ENCODE measurements at regions not wholly inside any gene's neighbourhood (a gene's known extent, or its start where the extent isn't known, plus 50 kb on each side); places are given as distances from the start of the nearest gene placed in this dataset.
A peak's percentile ranks its signal among the peaks of the same experiment; 100 is the strongest.

DNA sequence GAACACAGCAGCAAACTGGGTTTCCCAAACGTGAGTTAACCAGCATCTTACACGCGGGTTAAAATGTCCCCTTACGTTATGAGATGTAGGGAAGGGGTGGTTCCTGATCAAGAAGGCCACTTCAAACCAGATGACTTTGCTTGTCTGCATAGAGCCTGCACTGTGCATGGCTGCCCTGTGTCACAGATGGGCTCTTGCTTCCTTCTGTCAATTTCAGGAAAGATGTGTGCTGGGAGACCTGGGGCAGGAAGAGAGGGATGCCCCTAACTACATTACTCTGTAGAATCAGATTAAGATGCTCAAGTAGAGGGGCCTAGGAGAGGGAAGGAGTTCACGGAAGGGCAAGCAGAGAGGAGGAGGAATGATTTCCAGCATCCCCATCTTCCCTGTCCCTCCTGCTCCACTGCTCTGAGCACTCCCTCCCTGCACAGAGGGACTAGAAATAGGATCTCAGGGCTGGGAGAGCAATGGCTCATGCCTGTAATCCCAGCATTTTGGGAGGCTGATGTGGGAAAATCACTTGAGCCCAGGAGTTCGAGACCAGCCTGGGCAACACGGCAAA, 63.5 kb upstream of the ZMYND8 start:
- Histone ChIP-seq H2AFZ (peak overlapping the region; percentile 80), H3K4me1 (ENCODE audit: insufficient read depth) (peaks cover 10% of the 10 kb centered on the region; the same call in 1 of the 2 replicates), H4K20me1 (replicated peaks; ENCODE audit: insufficient read depth) (no peaks in the 10 kb centered on the region), H3K27ac (ENCODE audit: low read depth) (no peak overlapping the region), H3K36me3 (ENCODE audit: insufficient read depth) (no peaks in the 10 kb centered on the region), H3K9me2 (ENCODE audit: insufficient read depth) (no peaks in the 10 kb centered on the region), H3K4me2 (no peak overlapping the region), H3K27me3 (ENCODE audit: insufficient read depth) (no peaks in the 10 kb centered on the region), H3F3A (replicated peaks; ENCODE audit: low read depth) (0 out of 2 replicates have a peak, but pooled peaks cover 4% of the 10 kb centered on the region), H3K4me3 (no peak overlapping the region), H3K79me2 (replicated peaks; ENCODE audit: insufficient read depth) (no peaks in the 10 kb centered on the region)
- H3K9me3 Mint-ChIP-seq = no peaks in the 10 kb centered on the region
- TF ChIP-seq CTCF (conservative IDR thresholded peaks at IDR 0.05; ENCODE audit: low read depth in 2 of 2) = no peak
- TF ChIP-seq, protein P1, sequence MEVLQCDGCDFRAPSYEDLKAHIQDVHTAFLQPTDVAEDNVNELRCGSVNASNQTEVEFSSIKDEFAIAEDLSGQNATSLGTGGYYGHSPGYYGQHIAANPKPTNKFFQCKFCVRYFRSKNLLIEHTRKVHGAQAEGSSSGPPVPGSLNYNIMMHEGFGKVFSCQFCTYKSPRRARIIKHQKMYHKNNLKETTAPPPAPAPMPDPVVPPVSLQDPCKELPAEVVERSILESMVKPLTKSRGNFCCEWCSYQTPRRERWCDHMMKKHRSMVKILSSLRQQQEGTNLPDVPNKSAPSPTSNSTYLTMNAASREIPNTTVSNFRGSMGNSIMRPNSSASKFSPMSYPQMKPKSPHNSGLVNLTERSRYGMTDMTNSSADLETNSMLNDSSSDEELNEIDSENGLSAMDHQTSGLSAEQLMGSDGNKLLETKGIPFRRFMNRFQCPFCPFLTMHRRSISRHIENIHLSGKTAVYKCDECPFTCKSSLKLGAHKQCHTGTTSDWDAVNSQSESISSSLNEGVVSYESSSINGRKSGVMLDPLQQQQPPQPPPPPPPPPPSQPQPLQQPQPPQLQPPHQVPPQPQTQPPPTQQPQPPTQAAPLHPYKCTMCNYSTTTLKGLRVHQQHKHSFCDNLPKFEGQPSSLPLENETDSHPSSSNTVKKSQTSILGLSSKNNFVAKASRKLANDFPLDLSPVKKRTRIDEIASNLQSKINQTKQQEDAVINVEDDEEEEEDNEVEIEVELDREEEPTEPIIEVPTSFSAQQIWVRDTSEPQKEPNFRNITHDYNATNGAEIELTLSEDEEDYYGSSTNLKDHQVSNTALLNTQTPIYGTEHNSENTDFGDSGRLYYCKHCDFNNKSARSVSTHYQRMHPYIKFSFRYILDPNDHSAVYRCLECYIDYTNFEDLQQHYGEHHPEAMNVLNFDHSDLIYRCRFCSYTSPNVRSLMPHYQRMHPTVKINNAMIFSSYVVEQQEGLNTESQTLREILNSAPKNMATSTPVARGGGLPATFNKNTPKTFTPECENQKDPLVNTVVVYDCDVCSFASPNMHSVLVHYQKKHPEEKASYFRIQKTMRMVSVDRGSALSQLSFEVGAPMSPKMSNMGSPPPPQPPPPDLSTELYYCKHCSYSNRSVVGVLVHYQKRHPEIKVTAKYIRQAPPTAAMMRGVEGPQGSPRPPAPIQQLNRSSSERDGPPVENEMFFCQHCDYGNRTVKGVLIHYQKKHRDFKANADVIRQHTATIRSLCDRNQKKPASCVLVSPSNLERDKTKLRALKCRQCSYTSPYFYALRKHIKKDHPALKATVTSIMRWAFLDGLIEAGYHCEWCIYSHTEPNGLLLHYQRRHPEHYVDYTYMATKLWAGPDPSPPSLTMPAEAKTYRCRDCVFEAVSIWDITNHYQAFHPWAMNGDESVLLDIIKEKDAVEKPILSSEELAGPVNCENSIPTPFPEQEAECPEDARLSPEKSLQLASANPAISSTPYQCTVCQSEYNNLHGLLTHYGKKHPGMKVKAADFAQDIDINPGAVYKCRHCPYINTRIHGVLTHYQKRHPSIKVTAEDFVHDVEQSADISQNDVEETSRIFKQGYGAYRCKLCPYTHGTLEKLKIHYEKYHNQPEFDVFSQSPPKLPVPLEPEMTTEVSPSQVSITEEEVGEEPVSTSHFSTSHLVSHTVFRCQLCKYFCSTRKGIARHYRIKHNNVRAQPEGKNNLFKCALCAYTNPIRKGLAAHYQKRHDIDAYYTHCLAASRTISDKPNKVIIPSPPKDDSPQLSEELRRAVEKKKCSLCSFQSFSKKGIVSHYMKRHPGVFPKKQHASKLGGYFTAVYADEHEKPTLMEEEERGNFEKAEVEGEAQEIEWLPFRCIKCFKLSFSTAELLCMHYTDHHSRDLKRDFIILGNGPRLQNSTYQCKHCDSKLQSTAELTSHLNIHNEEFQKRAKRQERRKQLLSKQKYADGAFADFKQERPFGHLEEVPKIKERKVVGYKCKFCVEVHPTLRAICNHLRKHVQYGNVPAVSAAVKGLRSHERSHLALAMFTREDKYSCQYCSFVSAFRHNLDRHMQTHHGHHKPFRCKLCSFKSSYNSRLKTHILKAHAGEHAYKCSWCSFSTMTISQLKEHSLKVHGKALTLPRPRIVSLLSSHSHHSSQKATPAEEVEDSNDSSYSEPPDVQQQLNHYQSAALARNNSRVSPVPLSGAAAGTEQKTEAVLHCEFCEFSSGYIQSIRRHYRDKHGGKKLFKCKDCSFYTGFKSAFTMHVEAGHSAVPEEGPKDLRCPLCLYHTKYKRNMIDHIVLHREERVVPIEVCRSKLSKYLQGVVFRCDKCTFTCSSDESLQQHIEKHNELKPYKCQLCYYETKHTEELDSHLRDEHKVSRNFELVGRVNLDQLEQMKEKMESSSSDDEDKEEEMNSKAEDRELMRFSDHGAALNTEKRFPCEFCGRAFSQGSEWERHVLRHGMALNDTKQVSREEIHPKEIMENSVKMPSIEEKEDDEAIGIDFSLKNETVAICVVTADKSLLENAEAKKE (CRISPR knock-in tag; IDR thresholded peaks at IDR 0.05) = no peak
- TF ChIP-seq ZNF114 (CRISPR knock-in tag; IDR thresholded peaks at IDR 0.05) = no peak
- no peak for TF ChIP-seq NANOG (IDR thresholded peaks at IDR 0.05; ENCODE audit: borderline replicate concordance)
- TF ChIP-seq ZNF331 (CRISPR knock-in tag; IDR thresholded peaks at IDR 0.05; ENCODE audit: low read depth) = no peak
- no peak for TF ChIP-seq STAT1 (IDR thresholded peaks at IDR 0.05; ENCODE audit: unreplicated experiment)
- no peak for TF ChIP-seq EZH2 (IDR thresholded peaks at IDR 0.05; ENCODE audit: low read depth, unreplicated experiment)
- TF ChIP-seq, protein P2, sequence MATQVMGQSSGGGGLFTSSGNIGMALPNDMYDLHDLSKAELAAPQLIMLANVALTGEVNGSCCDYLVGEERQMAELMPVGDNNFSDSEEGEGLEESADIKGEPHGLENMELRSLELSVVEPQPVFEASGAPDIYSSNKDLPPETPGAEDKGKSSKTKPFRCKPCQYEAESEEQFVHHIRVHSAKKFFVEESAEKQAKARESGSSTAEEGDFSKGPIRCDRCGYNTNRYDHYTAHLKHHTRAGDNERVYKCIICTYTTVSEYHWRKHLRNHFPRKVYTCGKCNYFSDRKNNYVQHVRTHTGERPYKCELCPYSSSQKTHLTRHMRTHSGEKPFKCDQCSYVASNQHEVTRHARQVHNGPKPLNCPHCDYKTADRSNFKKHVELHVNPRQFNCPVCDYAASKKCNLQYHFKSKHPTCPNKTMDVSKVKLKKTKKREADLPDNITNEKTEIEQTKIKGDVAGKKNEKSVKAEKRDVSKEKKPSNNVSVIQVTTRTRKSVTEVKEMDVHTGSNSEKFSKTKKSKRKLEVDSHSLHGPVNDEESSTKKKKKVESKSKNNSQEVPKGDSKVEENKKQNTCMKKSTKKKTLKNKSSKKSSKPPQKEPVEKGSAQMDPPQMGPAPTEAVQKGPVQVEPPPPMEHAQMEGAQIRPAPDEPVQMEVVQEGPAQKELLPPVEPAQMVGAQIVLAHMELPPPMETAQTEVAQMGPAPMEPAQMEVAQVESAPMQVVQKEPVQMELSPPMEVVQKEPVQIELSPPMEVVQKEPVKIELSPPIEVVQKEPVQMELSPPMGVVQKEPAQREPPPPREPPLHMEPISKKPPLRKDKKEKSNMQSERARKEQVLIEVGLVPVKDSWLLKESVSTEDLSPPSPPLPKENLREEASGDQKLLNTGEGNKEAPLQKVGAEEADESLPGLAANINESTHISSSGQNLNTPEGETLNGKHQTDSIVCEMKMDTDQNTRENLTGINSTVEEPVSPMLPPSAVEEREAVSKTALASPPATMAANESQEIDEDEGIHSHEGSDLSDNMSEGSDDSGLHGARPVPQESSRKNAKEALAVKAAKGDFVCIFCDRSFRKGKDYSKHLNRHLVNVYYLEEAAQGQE (IDR thresholded peaks at IDR 0.05; ENCODE audit: unreplicated experiment) = no peak
- TF ChIP-seq, protein P3, sequence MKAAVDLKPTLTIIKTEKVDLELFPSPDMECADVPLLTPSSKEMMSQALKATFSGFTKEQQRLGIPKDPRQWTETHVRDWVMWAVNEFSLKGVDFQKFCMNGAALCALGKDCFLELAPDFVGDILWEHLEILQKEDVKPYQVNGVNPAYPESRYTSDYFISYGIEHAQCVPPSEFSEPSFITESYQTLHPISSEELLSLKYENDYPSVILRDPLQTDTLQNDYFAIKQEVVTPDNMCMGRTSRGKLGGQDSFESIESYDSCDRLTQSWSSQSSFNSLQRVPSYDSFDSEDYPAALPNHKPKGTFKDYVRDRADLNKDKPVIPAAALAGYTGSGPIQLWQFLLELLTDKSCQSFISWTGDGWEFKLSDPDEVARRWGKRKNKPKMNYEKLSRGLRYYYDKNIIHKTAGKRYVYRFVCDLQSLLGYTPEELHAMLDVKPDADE (IDR thresholded peaks at IDR 0.05) = no peak
- TF ChIP-seq POLR2AphosphoS5 (IDR thresholded peaks at IDR 0.05; ENCODE audit: low read depth) = no peak
- no peak for TF ChIP-seq EZH2phosphoT487 (IDR thresholded peaks at IDR 0.05; ENCODE audit: unreplicated experiment)
- TF ChIP-seq JUNB (IDR thresholded peaks at IDR 0.05; ENCODE audit: unreplicated experiment) = no peak
- TF ChIP-seq CREB1 (CRISPR knock-in tag; IDR thresholded peaks at IDR 0.05; ENCODE audit: low read depth) = no peak
- H3K4me1 Mint-ChIP-seq = peaks cover 15% of the 10 kb centered on the region
- ATAC-seq (no peak), DNase-seq (ENCODE audit: low spot score) (no peak)
- no peak overlapping the region for H3K4me3 Mint-ChIP-seq
- H3K27ac Mint-ChIP-seq = no peak overlapping the region
- no peaks in the 10 kb centered on the region for H3K36me3 Mint-ChIP-seq (ENCODE audit: low read depth)
- H3K27me3 Mint-ChIP-seq (ENCODE audit: insufficient read depth, low read depth, poor library complexity) = peaks cover 11% of the 10 kb centered on the region
